ENCODE measurements at regions not wholly inside any gene's neighbourhood (a gene's known extent, or its start where the extent isn't known, plus 50 kb on each side); places are given as distances from the start of the nearest gene placed in this dataset.
A peak's percentile ranks its signal among the peaks of the same experiment; 100 is the strongest.

- DNase-seq = no peak
- intact Hi-C loops (cut with DNase I) = no loop called here
- Histone ChIP-seq H3K9me3 (ENCODE audit: control insufficient read depth in 2 of 3, insufficient read depth in 1 of 3, low read length in 3 of 3) (no peaks in the 10 kb centered on the region), H3K9ac (ENCODE audit: low read length in 3 of 3) (no peak overlapping the region), H3K36me3 (ENCODE audit: control insufficient read depth in 2 of 3, insufficient read depth in 3 of 3, low read length in 3 of 3) (no peaks in the 10 kb centered on the region), H3K4me3 (ENCODE audit: low read length in 3 of 3) (no peak overlapping the region), H3K27ac (ENCODE audit: low read depth in 2 of 2, low read length in 2 of 2) (no peak overlapping the region), H3K4me1 (ENCODE audit: control insufficient read depth in 2 of 3, insufficient read depth in 2 of 3, low read depth in 1 of 3, low read length in 3 of 3) (no peaks in the 10 kb centered on the region), H3K27me3 (ENCODE audit: control insufficient read depth, insufficient read depth, low read length) (no peaks in the 10 kb centered on the region)
- no peak for FAIRE-seq
- TF ChIP-seq, protein P1, sequence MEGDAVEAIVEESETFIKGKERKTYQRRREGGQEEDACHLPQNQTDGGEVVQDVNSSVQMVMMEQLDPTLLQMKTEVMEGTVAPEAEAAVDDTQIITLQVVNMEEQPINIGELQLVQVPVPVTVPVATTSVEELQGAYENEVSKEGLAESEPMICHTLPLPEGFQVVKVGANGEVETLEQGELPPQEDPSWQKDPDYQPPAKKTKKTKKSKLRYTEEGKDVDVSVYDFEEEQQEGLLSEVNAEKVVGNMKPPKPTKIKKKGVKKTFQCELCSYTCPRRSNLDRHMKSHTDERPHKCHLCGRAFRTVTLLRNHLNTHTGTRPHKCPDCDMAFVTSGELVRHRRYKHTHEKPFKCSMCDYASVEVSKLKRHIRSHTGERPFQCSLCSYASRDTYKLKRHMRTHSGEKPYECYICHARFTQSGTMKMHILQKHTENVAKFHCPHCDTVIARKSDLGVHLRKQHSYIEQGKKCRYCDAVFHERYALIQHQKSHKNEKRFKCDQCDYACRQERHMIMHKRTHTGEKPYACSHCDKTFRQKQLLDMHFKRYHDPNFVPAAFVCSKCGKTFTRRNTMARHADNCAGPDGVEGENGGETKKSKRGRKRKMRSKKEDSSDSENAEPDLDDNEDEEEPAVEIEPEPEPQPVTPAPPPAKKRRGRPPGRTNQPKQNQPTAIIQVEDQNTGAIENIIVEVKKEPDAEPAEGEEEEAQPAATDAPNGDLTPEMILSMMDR (IDR thresholded peaks at IDR 0.05; ENCODE audit: borderline replicate concordance, extremely low read depth, insufficient read depth) = no peak
Observed at GRCh38 chr3:118557513-118557912, 477.1 kb downstream of the IGSF11 start.

DNA sequence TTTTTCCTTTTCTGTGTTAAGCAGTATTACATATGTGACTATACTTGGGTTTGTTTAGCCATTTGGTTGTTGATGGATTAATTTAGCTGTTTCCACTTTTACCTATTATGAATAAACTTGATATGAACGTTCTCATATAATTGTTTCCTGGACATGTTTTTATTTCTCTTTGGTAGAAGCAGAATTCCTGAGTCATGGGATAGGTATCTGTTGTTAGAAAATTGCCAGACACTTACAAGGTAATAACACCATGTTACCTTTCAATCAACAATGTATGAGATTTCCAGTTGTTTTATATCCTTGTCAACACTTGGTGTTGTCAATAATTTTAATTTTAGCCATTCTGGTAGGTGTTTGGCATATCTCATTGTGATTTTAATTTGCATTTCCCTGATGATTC lies 475.4 kb downstream of the IGSF11 start:
- Histone ChIP-seq H3K36me3 (ENCODE audit: control insufficient read depth in 2 of 3, insufficient read depth in 3 of 3, low read length in 3 of 3) (no peaks in the 10 kb centered on the region), H3K9me3 (ENCODE audit: control insufficient read depth in 2 of 3, insufficient read depth in 1 of 3, low read length in 3 of 3) (no peaks in the 10 kb centered on the region), H3K9ac (ENCODE audit: low read length in 3 of 3) (no peak overlapping the region), H3K27ac (ENCODE audit: low read depth in 2 of 2, low read length in 2 of 2) (no peak overlapping the region), H3K4me1 (ENCODE audit: control insufficient read depth in 2 of 3, insufficient read depth in 2 of 3, low read depth in 1 of 3, low read length in 3 of 3) (no peaks in the 10 kb centered on the region), H3K4me3 (ENCODE audit: low read length in 3 of 3) (no peak overlapping the region), H3K27me3 (ENCODE audit: control insufficient read depth, insufficient read depth, low read length) (no peaks in the 10 kb centered on the region)
- DNase-seq (no peak), FAIRE-seq (no peak)
- TF ChIP-seq, protein P1 (IDR thresholded peaks at IDR 0.05; ENCODE audit: borderline replicate concordance, extremely low read depth, insufficient read depth) = no peak
- intact Hi-C loops (cut with DNase I) = no loop called here

DNA sequence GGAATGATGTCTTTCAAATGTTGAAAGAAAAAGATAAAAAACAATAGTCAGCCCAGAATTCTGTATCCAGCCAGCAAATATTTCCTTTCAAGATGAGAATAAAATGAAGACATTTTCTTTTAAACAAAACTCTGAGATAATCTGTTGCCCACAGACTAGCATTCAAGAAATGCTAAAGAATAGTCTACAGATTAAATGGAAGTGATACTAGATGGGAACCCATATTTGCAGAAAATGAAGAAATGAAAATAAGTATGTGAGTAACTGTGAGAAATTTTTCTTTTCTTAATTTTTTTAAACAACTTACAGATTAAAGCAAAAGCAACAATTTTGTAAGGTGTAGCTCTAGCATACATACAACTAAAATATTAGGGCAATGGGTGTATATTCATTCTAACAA lies 469.8 kb downstream of the IGSF11 start:
- no peaks in the 10 kb centered on the region for H3K36me3 ChIP-seq (ENCODE audit: control insufficient read depth in 2 of 3, insufficient read depth in 3 of 3, low read length in 3 of 3)
- TF ChIP-seq, protein P1 (IDR thresholded peaks at IDR 0.05; ENCODE audit: borderline replicate concordance, extremely low read depth, insufficient read depth) = no peak
- no peaks in the 10 kb centered on the region for H3K9me3 ChIP-seq (ENCODE audit: control insufficient read depth in 2 of 3, insufficient read depth in 1 of 3, low read length in 3 of 3)
- H3K27me3 ChIP-seq (ENCODE audit: control insufficient read depth, insufficient read depth, low read length) = no peaks in the 10 kb centered on the region
- intact Hi-C loops (cut with DNase I) = no loop called here
- no peak overlapping the region for H3K9ac ChIP-seq (ENCODE audit: low read length in 3 of 3)
- no peak for DNase-seq
- no peak overlapping the region for H3K27ac ChIP-seq (ENCODE audit: low read depth in 2 of 2, low read length in 2 of 2)
- H3K4me1 ChIP-seq (ENCODE audit: control insufficient read depth in 2 of 3, insufficient read depth in 2 of 3, low read depth in 1 of 3, low read length in 3 of 3) = no peaks in the 10 kb centered on the region
- no peak overlapping the region for H3K4me3 ChIP-seq (ENCODE audit: low read length in 3 of 3)
- no peak for FAIRE-seq

- no peak overlapping the region for H3K9ac ChIP-seq (ENCODE audit: low read length in 3 of 3)
- intact Hi-C loops (cut with DNase I) = no loop called here
- H3K4me3 ChIP-seq (ENCODE audit: low read length in 3 of 3) = no peak overlapping the region
- no peaks in the 10 kb centered on the region for H3K9me3 ChIP-seq (ENCODE audit: control insufficient read depth in 2 of 3, insufficient read depth in 1 of 3, low read length in 3 of 3)
- no peak overlapping the region for H3K27ac ChIP-seq (ENCODE audit: low read depth in 2 of 2, low read length in 2 of 2)
- FAIRE-seq (no peak), DNase-seq (peak in 2 of 5 donors; percentile 4 to 9)
- no peaks in the 10 kb centered on the region for H3K27me3 ChIP-seq (ENCODE audit: control insufficient read depth, insufficient read depth, low read length)
- TF ChIP-seq, protein P1 (IDR thresholded peaks at IDR 0.05; ENCODE audit: borderline replicate concordance, extremely low read depth, insufficient read depth) = no peak
- no peaks in the 10 kb centered on the region for H3K4me1 ChIP-seq (ENCODE audit: control insufficient read depth in 2 of 3, insufficient read depth in 2 of 3, low read depth in 1 of 3, low read length in 3 of 3)
- no peaks in the 10 kb centered on the region for H3K36me3 ChIP-seq (ENCODE audit: control insufficient read depth in 2 of 3, insufficient read depth in 3 of 3, low read length in 3 of 3)
Observed at GRCh38 chr3:118573912-118574311, 460.7 kb downstream of the IGSF11 start.

All from kidney (tissue), 13 donors.